A673 (cell line): ENCODE measurements at regions not wholly inside any gene's neighbourhood (a gene's known extent, or its start where the extent isn't known, plus 50 kb on each side); places are given as distances from the start of the nearest gene placed in this dataset.

ENCODE experiments used
- CTCF ChIP-seq: fragments of 300-800, 200-600 bp; sonication (generic); conservative IDR thresholded peaks from 2 replicates; pipeline ENCODE4 v1.5.1; 2017; ENCODE audit warnings: low read depth, mild to moderate bottlenecking, antibody characterized with exemption, low read length, moderate library complexity, mixed read lengths
- EZH2 ChIP-seq: fragments of 200-600 bp; sonication (generic); IDR thresholded peaks from 2 replicates; pipeline ENCODE4 v1.6.1; 2017; ENCODE audit warnings: borderline replicate concordance, low read depth, mild to moderate bottlenecking, mixed read lengths, antibody characterized with exemption, low read length; ENCODE audit not compliant: poor library complexity, severe bottlenecking

- TF ChIP-seq EZH2 (no peak), CTCF (no peak)
These were observed 51.1 kb upstream of the ADRB1 start for GRCh38 chr10:113992471-113993011.
